ENCODE measurements at regions not wholly inside any gene's neighbourhood (a gene's known extent, or its start where the extent isn't known, plus 50 kb on each side); places are given as distances from the start of the nearest gene placed in this dataset.

DNA sequence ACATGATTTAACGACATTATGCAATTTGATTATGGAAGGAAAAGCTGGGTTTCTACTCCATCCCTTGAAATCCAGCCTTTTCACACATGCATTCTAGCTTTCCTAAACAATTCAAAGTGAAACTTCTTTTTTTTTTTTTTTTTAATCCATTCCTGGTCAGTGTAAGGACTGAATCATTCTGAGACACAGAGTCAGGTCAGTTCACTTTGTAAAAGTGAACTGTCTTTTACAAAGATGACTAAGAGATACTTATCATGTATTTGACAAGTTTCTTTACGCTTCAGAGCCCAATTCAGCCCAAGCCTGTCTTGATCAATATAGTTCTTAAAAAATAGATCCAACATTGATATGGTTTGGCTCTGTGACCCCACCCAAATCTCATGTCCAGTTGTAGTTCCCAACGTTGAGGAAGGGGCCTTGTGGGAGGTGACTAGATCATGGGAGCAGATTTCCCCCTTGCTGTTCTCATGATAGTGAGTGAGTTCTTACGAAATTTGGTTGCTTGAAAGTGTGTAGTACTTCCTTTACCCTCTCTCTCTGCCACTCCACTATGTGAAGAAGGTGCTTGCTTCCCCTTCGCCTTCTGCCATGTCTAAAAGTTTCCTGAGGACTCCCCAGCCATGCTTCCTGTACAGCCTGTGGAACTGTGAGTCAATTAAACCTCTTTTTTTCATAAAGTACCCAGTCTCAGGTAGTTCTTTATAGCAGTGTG is 345.6 kb upstream of the THBS1 start:
- H3K4me1 ChIP-seq (ENCODE audit: insufficient read depth, low read length) = peaks cover 6% of the 10 kb centered on the region

DNA sequence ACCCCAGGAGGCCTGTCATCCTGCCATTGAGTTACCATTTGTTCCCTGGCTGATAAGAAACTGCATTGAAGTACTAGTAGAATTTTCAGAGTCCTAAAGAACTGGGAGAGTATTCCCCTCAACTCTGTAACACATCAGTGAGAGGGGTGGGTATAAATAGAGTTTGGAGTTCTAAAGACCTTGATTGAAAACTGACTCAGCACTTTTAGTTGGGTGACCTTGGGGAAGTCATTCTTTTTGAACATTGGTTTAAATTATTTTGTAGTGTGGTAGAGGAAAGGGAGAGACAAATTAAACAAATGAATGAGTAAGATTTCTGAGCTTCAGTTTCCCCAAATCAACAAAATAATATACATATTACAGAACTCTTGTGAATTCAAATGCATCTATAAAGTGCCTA is 344.5 kb upstream of the THBS1 start:
- Histone ChIP-seq H3K4me1 (ENCODE audit: insufficient read depth, low read length) (no peaks in the 10 kb centered on the region), H3K9ac (ENCODE audit: low read depth, low read length) (no peak overlapping the region), H3K36me3 (ENCODE audit: insufficient read depth, low read length) (no peaks in the 10 kb centered on the region), H3K9me3 (ENCODE audit: control insufficient read depth, insufficient read depth, low read length) (no peaks in the 10 kb centered on the region)

More for the DNA sequence above, 345.6 kb upstream of the THBS1 start:
- H3K9me3 ChIP-seq (ENCODE audit: control insufficient read depth, insufficient read depth, low read length) = no peaks in the 10 kb centered on the region
- no peaks in the 10 kb centered on the region for H3K36me3 ChIP-seq (ENCODE audit: insufficient read depth, low read length)
- no peak overlapping the region for H3K9ac ChIP-seq (ENCODE audit: low read depth, low read length)

DNA sequence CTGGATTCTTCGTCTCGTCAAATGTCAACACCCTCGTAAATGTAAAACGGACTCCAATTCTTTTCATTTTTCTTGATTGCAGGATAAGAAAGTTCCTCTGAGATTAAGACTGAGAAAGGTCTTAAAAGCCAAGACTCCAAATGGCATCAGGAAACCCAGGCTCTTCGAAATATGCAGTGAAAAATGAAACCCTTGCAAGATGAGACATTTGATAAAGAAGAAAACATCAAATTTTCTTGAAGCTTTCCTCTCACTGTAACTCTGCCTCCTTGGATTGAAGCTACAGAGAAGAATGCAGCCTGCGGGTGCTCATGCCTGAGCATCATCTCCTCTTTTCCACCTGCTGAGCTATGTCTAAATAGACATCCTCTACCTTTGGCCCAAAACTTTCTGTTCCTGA is 342.4 kb upstream of the THBS1 start:
- Histone ChIP-seq H3K36me3 (ENCODE audit: insufficient read depth, low read length) (no peaks in the 10 kb centered on the region), H3K9ac (ENCODE audit: low read depth, low read length) (no peak overlapping the region), H3K9me3 (ENCODE audit: control insufficient read depth, insufficient read depth, low read length) (no peaks in the 10 kb centered on the region; the same call in 1 of the 2 replicates), H3K4me1 (ENCODE audit: insufficient read depth, low read length) (no peaks in the 10 kb centered on the region)

DNA sequence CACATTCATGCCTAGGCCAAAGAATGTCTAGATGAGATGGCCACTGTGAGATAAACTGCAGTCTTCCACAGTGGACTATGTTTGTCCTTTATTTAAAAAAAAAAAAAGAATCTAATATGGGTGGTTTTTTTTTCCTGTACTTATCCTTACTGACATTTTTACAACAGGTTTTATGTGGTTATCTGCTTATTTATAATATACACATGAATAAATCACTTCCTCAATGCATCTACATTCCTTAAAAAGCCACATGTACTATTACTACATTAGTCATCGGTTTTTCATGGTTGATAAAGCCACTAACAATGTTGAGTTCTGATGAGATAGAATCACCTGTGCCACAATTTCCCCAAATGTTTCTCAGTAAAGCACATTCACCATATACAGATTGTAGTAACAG is 341.3 kb upstream of the THBS1 start:
- Histone ChIP-seq H3K4me1 (ENCODE audit: insufficient read depth, low read length) (no peaks in the 10 kb centered on the region), H3K36me3 (ENCODE audit: insufficient read depth, low read length) (no peaks in the 10 kb centered on the region), H3K9ac (ENCODE audit: low read depth, low read length) (no peak overlapping the region), H3K9me3 (ENCODE audit: control insufficient read depth, insufficient read depth, low read length) (no peaks in the 10 kb centered on the region; the same call in 1 of the 2 replicates)

DNA sequence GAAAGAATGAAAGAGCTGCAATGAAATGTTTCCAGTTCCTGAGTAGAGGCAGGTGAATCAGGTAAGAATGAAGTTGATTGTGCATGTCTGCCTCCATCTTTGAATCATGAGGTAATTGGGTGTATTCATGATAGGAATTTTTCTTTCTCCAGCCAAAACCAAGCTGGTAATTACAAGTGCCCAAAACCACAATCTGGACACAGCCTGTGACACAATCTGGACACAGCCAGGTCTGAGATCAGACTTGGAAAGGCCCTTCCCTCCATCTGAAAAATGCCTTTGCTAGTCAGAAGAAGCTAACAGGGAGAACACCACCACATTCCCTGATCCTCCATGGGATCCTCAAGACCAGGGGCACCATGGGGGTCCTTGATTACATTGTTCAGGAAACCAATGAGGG is 338.5 kb upstream of the THBS1 start:
- Histone ChIP-seq H3K9me3 (ENCODE audit: control insufficient read depth, insufficient read depth, low read length) (no peaks in the 10 kb centered on the region; the same call in 1 of the 2 replicates), H3K36me3 (ENCODE audit: insufficient read depth, low read length) (no peaks in the 10 kb centered on the region), H3K4me1 (ENCODE audit: insufficient read depth, low read length) (no peaks in the 10 kb centered on the region), H3K9ac (ENCODE audit: low read depth, low read length) (no peak overlapping the region)

DNA sequence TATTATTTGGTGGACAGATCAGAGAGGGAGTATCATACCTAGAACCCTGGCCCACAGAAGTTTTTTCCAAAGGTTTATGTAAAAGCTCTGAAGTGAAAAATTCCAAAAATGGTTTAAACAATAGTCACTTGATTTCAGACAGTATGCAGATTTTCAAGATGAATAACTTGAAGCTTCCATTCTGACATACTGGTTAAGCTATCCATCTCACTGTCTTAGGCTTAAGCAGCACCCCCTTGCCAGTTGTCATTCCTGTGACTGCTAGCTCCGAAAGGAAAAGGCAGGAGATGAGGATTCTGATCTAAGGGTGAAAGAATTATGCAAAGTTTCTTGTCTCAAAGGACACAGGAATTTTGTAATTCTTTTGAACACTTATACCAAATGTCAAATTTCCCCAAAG is 337.5 kb upstream of the THBS1 start:
- Histone ChIP-seq H3K9me3 (ENCODE audit: control insufficient read depth, insufficient read depth, low read length) (no peaks in the 10 kb centered on the region; the same call in 1 of the 2 replicates), H3K36me3 (ENCODE audit: insufficient read depth, low read length) (no peaks in the 10 kb centered on the region), H3K4me1 (ENCODE audit: insufficient read depth, low read length) (no peaks in the 10 kb centered on the region), H3K9ac (ENCODE audit: low read depth, low read length) (no peak overlapping the region)

DNA sequence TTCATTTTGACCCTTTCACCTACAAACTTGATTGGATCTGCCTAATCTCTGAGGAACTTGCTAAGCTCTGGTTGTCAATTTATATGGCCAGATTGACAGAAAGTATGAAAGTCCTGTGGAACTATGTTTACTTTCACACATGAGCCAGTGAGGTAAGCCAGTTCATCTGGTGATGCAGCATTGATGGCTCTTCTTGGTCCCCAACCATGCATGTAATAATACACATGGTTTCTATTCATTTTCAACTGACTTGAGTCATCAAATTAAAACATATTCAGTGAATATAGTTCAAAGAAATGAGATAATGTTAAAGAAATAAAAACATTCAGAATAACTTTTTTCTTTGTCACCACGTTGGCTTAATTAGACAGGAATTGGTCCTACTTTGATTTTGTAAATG is 336.1 kb upstream of the THBS1 start:
- no peaks in the 10 kb centered on the region; the same call in 1 of the 2 replicates for H3K9me3 ChIP-seq (ENCODE audit: control insufficient read depth, insufficient read depth, low read length)

DNA sequence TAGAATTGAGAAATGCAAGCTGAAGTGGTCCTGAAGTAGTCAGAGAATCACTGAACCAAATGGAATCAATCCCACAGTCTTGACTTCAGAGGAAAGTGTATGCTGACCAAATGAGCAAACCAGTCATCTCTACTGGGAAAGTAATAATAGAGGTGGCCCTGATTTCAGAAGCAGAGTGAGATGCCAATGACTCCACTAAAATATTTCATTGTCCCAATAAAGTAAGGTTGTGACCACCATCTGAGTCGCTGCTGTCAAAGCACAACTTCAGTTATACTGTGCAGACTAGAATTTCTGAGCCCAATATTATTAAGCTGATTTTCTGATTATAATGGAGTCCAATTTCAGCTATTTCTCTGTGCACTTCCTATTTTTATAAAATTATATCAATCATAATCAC is 334.4 kb upstream of the THBS1 start:
- Histone ChIP-seq H3K4me1 (ENCODE audit: insufficient read depth, low read length) (no peaks in the 10 kb centered on the region), H3K36me3 (ENCODE audit: insufficient read depth, low read length) (no peaks in the 10 kb centered on the region), H3K9ac (ENCODE audit: low read depth, low read length) (no peak overlapping the region), H3K9me3 (ENCODE audit: control insufficient read depth, insufficient read depth, low read length) (no peaks in the 10 kb centered on the region; the same call in 1 of the 2 replicates)

More for the DNA sequence above, 336.1 kb upstream of the THBS1 start:
- Histone ChIP-seq H3K4me1 (ENCODE audit: insufficient read depth, low read length) (no peaks in the 10 kb centered on the region), H3K36me3 (ENCODE audit: insufficient read depth, low read length) (no peaks in the 10 kb centered on the region), H3K9ac (ENCODE audit: low read depth, low read length) (no peak overlapping the region)

DNA sequence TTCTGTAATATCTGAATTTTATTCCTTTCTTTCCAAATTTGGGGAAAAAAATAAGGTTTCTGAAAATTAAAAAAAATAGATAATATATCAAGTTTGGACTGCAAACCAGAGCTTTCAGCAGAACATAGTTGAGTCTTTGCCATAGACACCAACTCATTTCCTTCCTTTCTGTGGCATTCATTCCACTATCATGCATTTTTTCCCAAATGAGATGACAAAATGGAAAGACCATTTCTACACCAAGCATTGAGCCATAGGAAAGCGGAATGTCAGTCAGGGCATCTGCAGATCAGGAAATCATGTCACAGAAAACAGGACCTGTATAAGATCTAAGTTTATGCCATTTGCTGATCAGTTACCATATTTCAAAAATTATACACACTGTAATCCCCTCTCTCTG is 333.3 kb upstream of the THBS1 start:
- no peaks in the 10 kb centered on the region for H3K36me3 ChIP-seq (ENCODE audit: insufficient read depth, low read length)
- no peaks in the 10 kb centered on the region; the same call in 1 of the 2 replicates for H3K9me3 ChIP-seq (ENCODE audit: control insufficient read depth, insufficient read depth, low read length)
- no peak overlapping the region for H3K9ac ChIP-seq (ENCODE audit: low read depth, low read length)
- H3K4me1 ChIP-seq (ENCODE audit: insufficient read depth, low read length) = no peaks in the 10 kb centered on the region

DNA sequence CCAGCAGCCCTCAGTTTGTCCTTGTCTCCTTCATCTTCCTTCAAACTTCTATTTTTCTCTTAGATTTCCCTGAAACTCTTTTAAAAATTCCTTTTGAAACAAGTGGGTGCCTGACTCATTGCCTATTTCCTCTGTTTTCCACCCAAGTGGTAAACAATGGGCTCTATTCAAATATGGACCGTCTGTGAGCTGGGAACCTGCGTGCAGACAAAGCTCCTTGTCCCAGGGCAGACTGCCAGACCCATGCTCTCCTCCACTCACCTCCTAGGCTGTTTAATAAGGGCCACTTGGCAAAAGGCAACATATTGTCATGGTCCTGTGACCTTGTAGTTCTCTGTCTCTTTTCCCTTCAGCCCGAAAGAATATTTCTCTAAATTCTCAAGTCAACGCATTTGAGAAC is 332.7 kb upstream of the THBS1 start:
- Histone ChIP-seq H3K9me3 (ENCODE audit: control insufficient read depth, insufficient read depth, low read length) (no peaks in the 10 kb centered on the region), H3K9ac (ENCODE audit: low read depth, low read length) (no peak overlapping the region), H3K36me3 (ENCODE audit: insufficient read depth, low read length) (no peaks in the 10 kb centered on the region), H3K4me1 (ENCODE audit: insufficient read depth, low read length) (no peaks in the 10 kb centered on the region)

DNA sequence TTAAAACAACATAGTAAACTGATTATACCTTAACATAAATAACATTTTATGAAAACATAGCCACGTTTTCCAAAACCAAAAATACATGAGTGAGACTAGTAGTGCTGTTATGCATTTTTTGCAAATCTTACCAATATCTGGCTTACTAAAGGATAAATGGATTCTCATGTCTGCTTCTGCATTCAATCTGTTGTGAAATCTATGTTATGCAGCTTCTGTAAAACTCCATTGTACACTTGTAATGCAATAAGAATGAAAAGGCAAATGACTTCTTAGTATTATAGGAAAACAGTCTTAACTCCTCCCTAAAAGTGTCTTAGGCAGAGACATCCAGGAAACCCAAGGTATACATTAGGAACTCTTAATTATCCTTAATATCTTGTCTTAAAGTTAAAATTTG is 330.9 kb upstream of the THBS1 start:
- H3K9ac ChIP-seq (ENCODE audit: low read depth, low read length) = no peak overlapping the region
- no peaks in the 10 kb centered on the region for H3K4me1 ChIP-seq (ENCODE audit: insufficient read depth, low read length)
- no peaks in the 10 kb centered on the region for H3K36me3 ChIP-seq (ENCODE audit: insufficient read depth, low read length)
- no peaks in the 10 kb centered on the region for H3K9me3 ChIP-seq (ENCODE audit: control insufficient read depth, insufficient read depth, low read length)

DNA sequence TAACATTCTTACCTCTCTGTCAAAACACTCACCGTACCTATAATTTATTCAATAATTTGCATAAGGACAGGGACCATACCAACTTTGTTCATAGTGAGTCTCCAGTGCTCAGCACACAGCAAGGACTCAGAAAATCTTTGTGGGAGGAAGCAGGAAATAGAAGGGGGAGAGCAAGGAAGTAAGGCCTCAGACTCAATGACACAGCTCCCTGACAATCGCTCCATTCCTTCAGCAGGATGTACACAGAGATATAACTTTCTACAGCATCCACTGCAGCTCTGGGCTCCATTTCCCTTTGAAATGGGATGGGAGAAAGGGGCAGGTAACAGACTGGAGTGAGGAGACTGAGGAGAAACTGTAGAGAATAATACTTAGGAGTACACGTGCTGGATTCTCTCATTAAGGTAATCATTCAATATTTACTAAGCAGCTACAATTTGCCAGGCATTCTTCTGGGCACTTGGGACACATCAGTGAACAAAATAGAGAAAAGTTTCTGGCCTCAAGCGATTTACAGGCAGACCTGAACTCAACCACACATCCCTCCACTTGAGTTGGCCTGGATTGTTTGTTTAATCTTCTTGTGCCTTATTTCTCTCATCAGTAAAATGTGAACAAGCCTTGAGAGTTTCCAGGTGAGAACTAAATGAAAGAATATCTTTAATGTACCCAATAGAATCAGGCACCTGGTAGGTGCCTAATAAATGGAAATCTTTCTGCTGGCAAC is 330.3 kb upstream of the THBS1 start:
- Histone ChIP-seq H3K36me3 (ENCODE audit: insufficient read depth, low read length) (no peaks in the 10 kb centered on the region), H3K9me3 (ENCODE audit: control insufficient read depth, insufficient read depth, low read length) (no peaks in the 10 kb centered on the region), H3K4me1 (ENCODE audit: insufficient read depth, low read length) (no peaks in the 10 kb centered on the region), H3K9ac (ENCODE audit: low read depth, low read length) (no peak overlapping the region)

DNA sequence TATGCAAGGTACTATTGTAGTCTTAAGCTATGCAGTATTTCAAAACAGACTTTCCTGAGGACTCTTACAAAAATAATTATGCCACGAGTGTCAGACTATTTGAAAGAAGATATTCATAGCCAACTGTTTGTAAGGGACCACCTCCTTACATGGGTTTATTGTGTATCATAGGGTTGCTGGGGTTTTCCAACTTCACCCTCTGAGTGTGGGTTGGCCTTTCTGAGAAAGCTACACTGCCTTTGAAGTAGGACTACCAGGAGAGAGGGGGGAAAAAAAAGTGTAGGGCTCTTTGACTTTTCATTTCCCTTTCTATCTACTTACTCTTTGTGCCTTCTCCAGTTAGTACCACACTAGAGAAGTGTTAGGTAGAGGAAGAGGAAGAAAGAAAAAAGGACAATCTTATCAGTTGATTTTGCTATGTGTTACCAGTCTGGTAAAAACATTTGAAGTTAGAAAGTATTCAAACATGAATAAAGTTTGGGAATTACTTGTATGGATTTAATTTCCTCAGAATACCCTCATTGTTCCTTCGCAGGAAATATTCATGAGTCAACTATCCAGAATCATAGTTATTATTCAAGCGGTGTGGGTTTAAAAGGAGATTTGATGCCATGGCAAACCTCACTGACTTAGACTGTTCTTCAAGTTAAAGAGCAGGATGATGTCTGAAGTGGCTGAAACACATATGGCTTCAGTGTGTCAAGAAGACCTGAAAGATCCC is 329.3 kb upstream of the THBS1 start:
- Histone ChIP-seq H3K36me3 (ENCODE audit: insufficient read depth, low read length) (no peaks in the 10 kb centered on the region), H3K4me1 (ENCODE audit: insufficient read depth, low read length) (no peaks in the 10 kb centered on the region), H3K9me3 (ENCODE audit: control insufficient read depth, insufficient read depth, low read length) (no peaks in the 10 kb centered on the region), H3K9ac (ENCODE audit: low read depth, low read length) (no peak overlapping the region)

DNA sequence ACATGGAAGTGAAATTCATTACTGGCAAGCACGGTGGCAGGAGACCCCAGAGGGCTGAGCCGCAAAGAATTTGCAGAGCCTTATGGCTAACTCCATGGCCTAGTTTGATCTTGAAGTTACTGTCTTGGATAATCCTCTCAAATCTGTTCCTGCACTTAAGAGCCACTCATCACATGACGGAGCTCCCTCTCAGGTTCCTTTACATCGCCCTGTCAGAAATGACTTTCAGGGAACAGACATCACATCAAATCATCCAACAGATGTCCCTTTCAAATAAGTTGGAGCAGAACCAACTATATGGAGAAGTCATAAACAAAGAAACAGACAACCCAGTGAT is 328.8 kb upstream of the THBS1 start:
- no peak overlapping the region for H3K9ac ChIP-seq (ENCODE audit: low read depth, low read length)
- H3K36me3 ChIP-seq (ENCODE audit: insufficient read depth, low read length) = no peaks in the 10 kb centered on the region
- no peaks in the 10 kb centered on the region for H3K9me3 ChIP-seq (ENCODE audit: control insufficient read depth, insufficient read depth, low read length)
- no peaks in the 10 kb centered on the region for H3K4me1 ChIP-seq (ENCODE audit: insufficient read depth, low read length)

DNA sequence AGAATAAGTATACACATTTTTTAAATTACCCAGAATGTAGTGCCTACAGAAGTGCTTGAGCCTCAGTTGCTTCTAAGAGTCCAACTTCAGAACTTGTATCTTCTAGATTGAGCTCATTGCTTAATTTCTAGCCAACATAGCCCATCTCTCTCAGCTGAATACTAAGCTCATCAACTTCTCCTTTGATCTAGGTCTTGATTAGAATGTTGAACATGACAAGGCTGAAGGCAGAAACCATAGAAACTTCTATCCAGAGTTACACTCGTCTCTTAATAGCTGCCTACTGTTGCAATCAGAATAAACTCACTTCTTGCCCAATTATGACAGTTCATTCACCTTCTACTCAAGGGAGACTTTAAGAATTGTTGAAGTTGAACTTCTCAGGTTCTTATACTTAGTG is 327.3 kb upstream of the THBS1 start:
- H3K9ac ChIP-seq (ENCODE audit: low read depth, low read length) = no peak overlapping the region
- no peaks in the 10 kb centered on the region for H3K36me3 ChIP-seq (ENCODE audit: insufficient read depth, low read length)
- H3K9me3 ChIP-seq (ENCODE audit: control insufficient read depth, insufficient read depth, low read length) = no peaks in the 10 kb centered on the region
- H3K4me1 ChIP-seq (ENCODE audit: insufficient read depth, low read length) = no peaks in the 10 kb centered on the region

Data from ES-I3 (cell line).